NCI-H226 (cell line): ENCODE measurements at regions not wholly inside any gene's neighbourhood (a gene's known extent, or its start where the extent isn't known, plus 50 kb on each side); places are given as distances from the start of the nearest gene placed in this dataset.

Source experiments
- DNase-seq: peaks from one replicate; pipeline ENCODE4 v3.0.0-alpha.2; 2015

DNA sequence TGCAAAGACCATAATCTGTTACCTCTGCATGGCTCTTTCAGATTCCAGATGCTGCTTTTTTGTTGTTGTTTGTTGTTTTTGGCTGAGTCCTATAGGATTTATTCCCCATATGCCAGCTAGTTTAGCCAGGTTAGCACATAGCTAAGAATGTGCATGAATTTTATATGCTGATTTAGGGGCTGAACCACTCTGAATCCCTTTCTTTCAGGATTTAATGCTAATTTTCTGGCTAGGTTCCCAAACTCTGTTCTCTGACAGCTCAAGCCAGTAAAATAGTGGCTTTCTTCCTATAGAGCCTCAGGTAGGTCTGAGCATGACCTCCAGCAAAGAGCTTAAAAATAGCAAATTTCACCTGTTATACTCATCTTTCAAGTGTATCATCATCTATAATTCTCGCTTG lies 521.4 kb downstream of the CAAP1 start:
- DNase-seq, result no peak

DNA sequence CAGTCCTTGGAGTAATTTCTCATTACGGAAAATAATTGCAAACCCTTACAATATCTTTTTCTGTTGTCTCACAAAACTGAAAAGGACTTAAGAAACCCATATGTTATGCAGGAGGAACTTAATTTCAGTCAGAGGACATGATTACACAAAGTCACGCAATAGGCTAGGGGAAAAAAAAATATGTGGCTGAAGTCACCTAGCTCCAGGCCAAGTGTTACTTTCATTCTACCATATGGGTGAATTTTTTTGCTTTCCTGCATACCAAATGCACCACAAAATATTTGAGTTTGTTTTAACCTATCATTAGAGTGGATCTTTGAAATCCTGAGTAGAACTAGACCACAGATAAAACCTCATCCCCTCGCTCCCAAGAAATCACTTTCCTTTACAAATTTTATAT lies 523.5 kb downstream of the CAAP1 start:
- no peak for DNase-seq

DNA sequence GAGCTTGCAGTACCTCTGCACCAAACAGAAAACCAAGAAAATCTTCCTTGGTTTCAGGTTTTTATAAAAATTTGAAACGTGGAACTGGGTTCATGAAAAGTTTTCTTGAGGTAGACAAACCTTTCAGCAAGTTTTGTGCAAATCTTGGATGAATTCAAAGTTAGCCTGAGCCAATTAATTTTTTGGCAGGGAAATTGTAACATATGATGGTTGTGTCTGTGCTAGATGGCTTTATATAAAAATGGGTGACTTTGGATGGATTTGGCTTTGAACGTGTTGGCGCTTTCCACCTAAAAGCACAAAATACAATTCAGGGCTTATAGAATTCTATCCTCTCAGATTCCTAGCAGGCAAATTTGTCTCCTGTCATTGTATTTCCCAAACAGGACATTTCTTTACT lies 524.4 kb downstream of the CAAP1 start:
- DNase-seq, result no peak

DNA sequence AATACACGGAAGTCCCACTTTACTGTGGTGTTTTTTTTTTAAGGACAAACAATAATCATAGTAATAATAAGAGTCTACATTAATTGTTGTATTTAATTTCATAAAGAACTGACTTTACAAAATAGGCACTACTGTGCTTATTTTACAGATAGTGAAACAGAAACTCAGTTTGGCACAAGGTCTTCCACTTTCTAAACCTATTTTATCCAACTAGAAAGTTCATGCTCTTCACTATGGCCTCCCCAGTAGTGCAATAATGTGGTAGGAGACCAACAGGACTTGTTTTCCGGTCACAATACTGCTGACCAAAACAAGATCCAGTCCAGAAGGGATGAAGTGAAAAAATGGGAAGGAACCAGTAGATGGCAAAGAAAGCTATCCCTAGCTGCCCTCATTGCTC lies 531.6 kb downstream of the CAAP1 start:
- DNase-seq, result no peak

DNA sequence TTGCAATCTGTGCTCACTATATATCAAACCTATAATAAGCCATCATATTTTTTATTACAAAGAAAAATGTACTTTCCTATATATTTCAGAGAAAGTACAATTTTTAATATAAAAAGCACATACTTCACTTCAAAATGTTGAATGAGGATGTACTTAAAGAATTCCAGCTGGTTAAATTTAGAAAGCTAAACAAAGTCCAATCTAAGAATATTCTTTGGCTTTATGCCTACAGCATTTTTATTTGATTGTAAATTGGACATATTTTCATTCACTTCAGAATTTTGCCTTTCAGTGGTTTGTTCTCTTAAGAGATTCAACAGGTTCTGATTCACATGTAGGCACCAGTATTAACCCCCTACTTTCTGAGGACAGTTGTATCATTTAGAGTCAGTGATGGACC lies 533.8 kb downstream of the CAAP1 start:
- no peak for DNase-seq

DNA sequence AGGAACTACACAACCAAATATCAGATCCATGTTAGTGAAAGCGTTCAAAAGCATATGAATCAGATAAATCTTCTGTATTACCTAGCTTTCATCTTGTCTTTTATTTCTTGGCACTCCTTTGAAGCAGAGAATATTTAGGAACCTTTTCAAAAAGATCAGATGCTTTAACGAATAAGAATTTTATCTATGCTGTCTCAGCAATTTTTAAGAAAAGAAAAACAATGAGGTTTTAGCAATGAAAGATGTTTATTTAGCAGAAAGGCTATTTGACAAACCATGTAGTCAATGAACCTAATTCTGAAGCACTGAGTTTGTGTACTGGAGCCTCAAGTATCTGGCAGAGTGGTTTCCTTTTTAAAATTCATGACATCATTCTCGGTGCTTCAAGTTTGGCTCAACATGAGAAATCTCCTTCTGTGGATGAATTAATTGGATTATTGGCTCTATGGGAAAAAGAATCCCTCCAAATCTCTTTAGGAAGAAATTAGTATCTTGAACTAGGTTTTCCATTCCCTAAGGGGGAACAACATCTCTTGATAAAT lies 534.7 kb downstream of the CAAP1 start:
- no peak for DNase-seq

DNA sequence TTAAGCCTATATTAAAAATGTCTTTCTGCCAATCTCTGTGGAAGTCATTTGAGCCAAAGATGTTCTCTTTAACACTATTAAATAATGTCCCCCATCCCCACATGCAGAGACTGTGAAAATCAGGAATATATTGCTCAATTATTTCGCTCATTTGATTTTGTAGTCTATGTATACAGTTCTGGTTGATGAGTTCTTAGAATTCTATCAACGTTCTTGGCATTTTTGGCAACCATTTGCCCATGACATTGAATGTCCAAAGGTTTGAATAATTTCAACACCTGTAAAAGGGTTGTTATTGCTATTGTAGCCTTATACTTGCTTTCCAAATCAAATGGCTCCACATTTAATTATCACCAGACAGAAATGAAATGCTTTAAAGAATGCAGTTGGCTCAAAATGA lies 536.1 kb downstream of the CAAP1 start:
- no peak for DNase-seq

DNA sequence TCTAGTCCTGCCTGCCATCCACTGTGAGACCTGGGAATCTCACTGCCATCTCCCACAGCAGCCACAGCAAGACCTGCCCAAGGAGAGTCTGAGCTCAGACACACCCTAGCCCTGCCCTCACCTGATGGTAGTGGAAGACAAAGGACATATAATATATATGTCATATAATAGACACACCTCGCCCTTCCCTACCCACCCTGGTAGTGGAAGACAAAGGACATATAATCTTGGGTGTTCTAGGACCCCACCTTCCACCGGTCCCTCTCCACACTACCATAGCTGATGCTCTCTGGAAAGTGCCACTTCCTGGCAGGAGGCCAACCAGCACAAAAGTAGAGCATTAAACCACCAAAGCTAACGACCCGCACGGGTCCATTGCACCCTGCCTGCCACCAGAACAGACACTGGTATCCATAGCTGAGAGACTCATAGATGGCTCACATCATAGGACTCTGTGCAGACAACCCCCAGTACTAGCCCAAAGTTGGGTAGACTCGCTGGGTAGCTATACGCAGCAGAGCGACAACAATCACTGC lies 545.6 kb downstream of the CAAP1 start:
- no peak for DNase-seq

DNA sequence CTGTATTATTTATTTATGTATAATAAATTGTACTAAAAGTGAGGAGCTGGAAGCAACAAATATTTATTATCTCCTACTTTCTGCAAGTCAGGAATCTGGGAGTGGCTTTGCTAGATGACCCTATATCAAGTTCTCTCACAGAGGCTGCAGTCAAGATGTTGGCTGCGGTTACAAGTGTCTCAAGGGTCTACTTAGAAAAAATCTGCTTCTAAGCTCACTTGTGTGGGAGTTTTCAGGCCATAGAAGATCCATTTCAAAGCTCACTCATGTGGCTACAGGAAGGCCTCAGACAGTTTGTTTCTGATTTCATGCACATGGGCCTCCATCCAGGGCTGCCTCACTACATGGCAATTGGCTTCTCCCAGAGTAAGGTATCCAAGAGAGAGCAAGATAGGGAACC lies 551.1 kb downstream of the CAAP1 start:
- no peak for DNase-seq

DNA sequence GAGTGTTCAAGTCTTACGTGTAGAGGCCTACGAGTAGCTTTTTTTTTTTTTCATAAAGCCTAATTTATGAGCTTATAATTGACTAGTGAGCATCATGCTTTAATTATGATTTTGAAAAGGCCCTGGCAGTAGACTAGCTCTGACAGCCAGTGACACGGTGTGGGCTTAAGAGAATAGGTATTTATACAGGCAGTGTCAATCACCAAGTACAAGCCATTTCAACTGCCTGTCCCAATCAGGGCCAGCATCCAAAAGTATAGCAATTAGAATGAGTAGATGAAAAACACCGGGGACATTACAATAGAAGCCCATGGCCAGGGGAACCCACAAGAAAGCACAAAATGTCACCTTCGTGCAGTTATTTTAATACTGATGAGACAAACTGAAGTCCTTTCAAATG lies 552.8 kb downstream of the CAAP1 start:
- no peak for DNase-seq

DNA sequence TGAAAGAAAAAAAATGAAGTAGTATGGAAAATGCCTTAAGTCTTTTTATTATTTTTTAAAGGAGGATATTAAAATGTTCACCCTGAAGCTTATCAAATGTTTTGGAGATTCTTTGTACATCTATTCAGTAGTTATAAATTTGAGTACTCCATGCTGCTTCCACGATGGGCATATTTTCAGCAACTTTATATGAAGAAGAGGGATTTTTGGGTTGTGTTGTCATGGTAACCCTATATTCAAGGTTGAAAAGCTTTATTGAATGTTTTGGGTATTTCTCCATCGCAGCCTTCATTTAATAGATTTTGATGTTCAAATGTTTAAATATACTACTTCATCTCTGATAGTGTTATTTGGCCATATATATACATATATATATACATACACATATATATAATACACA lies 557.5 kb downstream of the CAAP1 start:
- no peak for DNase-seq

DNA sequence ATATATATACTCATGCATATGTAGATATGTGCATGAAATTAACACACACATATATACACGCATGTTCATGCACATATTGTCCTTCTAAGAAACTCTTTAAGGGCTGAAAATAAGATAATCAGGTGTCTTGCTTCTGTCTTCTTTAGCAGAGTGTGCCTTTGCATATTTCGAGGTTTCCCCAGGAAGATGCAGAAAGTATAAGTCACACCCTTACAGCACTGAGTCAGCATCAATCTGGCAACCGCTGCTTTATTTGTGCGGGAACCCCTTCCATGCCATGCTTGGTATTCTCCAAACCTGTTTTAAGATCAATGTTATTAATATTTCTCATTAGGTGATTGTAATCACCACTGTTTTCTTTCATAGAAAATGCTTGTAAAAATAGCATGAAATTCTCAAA lies 557.9 kb downstream of the CAAP1 start:
- DNase-seq, result no peak

DNA sequence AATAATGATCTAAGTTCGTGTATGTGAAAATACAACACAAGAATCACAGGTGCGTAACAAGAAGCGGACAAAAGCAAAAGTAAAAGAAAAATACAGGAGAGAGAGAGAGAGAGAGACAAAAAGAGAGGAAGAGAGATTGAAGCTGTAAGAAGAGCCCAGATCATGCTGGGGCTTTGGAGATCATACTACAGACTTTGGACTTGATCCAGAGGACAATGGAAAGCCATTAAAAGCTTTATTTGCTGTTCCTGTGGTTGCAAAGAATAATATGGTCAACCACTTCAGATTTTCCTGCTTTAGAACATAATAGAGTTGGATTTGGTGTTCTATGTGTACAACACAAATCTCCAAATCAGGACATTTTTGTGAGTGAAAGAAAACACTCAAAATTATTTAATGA lies 561.4 kb downstream of the CAAP1 start:
- DNase-seq, result no peak

DNA sequence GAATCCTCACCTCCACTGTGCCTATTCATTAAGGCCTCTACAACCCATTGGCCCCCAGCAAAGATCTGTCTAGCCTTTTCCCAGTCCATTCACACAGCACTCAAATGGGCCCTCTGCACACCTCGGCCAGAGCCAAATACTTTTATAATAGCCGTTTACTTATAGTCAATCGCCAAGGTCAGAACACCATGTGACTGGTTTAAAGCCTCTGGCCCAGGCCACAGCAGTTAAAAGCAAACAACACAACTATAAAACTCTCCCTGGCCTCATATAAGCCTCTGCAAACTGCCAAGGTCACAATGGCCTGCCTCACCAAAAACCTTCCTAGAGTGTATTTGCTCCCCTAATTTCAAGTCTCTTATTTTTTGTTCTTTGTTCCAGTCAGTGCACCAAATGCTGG lies 562.6 kb downstream of the CAAP1 start:
- DNase-seq, result no peak

DNA sequence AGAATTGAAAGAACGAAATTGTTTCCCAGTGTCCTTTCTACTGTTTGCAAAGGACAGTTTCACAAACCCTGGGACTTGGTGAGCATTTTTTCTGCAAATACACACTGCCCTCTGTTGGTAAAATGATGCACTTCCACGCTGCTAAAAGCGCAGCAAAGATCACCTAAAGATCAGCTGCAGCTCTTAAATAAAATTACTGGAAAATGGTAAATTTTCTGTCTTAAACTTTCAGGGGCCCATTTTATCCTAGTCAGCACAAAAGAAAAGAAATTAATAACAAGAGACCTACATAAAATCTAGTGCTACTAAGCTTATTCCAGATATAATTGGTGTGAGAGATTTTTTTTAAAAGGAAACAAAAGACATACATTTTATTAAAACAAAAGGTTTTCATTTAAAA lies 566.0 kb downstream of the CAAP1 start:
- DNase-seq, result no peak

DNA sequence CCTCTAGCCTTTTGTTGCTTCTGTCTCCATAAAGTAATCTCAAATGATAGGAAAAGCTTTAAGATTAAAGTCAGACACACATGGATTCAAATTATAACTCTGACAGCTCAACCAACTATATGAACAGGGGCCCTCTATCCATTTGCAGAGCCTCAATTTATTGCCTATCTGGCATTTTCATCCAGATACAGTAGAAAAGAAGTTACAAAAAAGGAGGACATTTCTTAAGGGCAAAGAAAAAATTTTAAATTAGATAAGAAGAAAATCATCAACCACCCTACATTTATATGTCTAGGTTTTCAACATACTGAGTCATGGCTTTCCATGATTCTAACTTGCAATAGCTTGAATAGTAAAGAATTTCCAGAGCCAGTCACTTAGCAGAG lies 567.2 kb downstream of the CAAP1 start:
- no peak for DNase-seq

DNA sequence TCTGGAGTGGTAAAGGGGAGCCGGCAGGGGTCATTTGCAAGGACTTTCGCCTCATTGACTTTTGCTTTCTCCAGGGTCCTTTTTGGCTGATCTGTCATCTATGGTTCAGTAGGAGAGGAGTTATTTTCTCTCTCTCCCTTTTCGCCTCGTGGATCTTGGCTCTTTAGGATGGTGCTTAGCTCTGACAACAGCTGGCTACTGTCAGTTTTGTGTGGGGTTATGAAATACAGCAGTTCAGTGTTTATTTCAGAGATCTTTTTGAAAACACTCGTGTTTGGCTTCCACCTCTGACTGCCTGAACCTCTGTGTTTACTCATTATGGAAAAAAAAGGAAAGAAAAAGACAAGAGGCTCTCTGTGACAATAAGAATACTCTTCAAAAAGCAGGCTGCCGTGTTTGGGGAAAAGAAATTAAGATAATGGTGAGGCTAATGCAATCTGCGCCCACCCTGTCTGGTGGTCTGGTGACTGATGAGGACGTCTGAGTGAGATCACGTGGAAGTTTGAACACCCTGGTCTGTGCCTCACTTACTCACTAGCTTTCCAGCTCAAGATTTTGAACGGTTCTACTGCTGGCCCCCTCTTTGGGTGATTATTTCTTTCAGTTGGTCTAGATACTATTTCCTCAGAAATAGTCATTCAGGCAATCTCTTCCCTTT lies 567.7 kb downstream of the CAAP1 start:
- no peak for DNase-seq

DNA sequence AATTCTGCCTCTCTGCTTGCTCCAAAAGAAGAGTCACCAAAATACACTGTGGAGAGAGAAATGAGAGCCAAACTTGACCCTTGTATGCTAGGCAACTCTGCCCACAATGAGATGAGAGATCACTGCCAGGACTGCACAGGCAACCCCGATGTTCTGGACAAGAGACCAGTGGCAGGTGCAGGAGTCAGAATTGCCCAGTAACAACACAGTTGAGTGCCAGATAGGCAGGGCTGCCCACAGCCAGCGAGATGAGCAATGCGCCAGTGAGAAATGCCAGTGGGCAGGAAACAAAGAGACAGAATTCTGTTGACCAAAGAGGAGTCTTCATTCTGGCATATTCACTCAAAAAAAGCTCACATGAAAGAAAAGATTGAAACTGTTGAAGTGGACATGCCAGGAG lies 570.7 kb downstream of the CAAP1 start:
- DNase-seq, result no peak

DNA sequence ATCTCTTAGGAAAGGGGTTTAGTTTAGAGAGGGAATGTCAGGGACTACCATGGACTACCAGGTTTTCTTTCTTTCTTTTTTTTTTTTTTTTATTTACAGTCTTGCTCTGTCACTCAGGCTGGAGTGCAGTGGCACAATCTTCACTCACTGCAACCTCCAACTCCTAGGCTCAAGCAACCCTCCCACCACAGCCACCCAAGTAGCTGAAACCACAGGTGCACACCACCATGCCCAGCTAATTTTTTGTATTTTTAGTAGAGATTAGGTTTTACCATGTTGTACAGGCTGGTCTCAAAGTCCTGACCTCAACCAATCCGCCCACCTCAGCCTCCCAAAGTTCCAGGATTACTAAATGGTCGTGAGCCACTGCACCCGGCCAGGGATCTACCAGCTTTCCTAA lies 572.7 kb downstream of the CAAP1 start:
- DNase-seq, result no peak

DNA sequence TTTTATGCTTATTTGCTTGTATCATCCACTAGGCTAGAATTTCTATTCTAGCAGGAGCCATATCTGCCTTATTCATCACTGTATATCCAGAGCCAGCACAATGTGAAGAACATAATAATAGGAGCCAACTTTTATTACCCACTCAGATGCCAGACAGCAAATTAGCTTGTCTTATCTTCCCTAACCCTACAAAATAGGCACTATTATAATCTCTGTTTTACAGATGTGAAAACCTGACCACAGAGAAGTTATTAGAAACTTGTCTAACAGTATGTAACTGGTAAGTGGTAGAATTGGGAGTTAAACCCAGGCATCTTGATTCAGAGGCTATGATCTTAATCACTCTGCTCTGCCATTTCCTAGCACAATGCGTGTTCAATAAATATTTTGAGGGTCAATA lies 579.5 kb downstream of the CAAP1 start:
- DNase-seq, result no peak

DNA sequence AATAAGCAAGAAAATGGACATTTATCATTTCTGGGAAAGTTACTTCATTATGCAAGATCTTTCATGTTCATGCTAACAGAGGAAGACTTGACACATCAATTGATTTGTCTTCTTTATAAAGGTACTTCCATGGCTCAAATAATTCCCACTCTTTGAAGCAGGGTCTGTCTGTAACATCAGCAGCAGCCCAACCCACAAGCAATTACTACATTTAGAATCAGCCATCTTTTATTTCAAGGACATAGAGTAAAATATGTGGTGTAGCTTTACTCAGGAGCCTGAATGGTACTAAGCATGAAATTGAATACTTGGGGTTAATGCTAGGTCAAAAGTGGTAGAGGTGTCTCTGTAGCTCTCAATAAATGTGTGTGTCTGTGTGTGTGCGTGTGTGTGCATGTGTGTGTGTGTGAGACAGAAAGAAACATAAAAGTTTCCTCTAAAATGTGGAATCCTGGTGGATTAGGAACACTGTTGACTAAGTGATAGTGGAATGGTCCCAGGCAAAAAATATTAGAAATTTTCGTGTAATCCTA lies 581.1 kb downstream of the CAAP1 start:
- DNase-seq, result no peak

DNA sequence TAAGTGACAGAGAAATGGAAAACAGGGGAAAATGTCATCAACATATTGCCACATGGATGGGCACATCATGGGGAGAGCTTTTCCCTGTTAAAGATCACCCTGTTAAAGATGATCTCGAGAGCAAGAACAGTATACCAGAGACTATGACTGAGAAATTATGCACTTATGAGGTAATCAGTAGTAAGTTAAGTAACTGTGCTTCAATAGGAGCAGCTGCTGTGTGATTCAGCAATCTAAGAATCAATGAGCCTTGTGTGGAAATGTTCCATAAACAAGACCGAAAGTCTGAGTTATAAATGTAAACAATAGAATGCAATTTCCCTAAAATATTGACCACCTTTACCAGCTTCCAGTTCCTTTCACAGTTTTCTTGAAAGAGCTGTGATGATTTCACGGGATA lies 582.3 kb downstream of the CAAP1 start:
- DNase-seq, result no peak

DNA sequence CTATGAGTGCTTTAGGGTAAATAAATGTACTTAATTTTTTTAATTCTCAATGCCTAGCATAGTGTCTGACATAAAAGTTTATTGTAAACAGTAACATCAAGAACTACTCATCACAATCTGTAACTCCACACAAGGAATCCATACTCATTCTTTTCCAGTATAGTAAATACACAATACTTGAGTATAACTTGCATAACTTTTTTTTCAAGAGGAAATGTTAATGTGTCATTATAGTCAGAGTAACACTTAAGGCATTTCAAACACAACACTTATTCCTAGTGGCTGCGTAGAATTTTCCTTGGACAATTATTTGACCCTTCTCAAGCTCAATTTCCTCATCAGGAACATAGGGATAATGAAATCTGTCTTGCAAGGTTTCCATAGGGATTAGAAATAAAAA lies 584.3 kb downstream of the CAAP1 start:
- no peak for DNase-seq

DNA sequence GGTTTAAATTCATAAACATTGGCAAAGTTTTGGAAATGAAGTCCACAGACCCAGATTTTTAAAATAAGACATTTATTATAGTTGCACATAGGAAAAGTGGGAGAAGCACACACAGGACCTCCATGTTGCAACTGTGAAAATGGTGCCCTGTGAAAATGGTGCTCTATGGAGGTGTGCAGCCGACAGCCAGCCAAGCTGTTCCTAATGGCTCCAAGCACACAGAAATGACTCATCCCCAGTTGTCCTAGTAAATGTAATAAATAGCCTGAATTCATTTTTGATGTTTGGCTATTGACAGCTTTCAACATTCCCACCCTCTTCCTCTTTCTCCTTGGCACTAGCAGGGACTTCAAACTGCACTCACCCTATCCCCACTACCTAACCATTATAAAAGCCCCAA lies 590.9 kb downstream of the CAAP1 start:
- DNase-seq, result no peak

DNA sequence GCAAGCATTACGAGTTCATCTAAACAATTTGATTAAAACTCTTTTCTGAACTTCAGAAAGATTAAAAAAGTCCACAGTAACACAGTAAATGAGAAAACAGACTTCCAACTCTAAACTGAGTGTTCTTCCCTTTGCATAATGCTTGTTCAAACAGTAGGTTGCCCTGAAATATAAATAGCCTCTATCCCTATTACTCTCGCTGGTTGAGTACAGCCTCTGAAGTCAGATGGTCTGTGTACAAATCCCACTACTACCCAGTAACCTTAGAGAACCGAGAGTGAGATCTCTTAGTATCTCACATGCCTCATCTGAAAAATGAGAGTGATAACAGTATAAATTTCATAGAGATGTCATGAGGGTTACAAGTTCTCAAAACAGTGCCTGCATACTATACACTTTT lies 591.6 kb downstream of the CAAP1 start:
- no peak for DNase-seq
